ENCODE measurements at regions not wholly inside any gene's neighbourhood (a gene's known extent, or its start where the extent isn't known, plus 50 kb on each side); places are given as distances from the start of the nearest gene placed in this dataset.
A peak's percentile ranks its signal among the peaks of the same experiment; 100 is the strongest.

- DNase-seq: peak; percentile 45
Observed at GRCh38 chr4:104795264-104795939, 300.7 kb upstream of the CXXC4 start.

GRCh38 chr4:104811727-104812126 lies 317.0 kb upstream of the CXXC4 start:
- DNase-seq: no peak

- no peak for DNase-seq
Observed at GRCh38 chr4:104815665-104816064, 321.0 kb upstream of the CXXC4 start.

- DNase-seq: no peak
Observed at GRCh38 chr4:104818579-104818978, 323.9 kb upstream of the CXXC4 start.

- no peak for DNase-seq
Observed at GRCh38 chr4:104826171-104826570, 320.5 kb upstream of the TET2 start.

- DNase-seq: no peak
Observed at GRCh38 chr4:104829761-104830160, 316.9 kb upstream of the TET2 start.

GRCh38 chr4:104848597-104849225 lies 298.0 kb upstream of the TET2 start:
- DNase-seq: no peak

- peak; percentile 20 for DNase-seq
Observed at GRCh38 chr4:104859601-104860237, 287.0 kb upstream of the TET2 start.

- DNase-seq: peak; percentile 86
Observed at GRCh38 chr4:104860238-104861123, 286.2 kb upstream of the TET2 start.

- no peak for DNase-seq
Observed at GRCh38 chr4:104866809-104867208, 279.9 kb upstream of the TET2 start.

- no peak for DNase-seq
Observed at GRCh38 chr4:104868533-104868932, 278.1 kb upstream of the TET2 start.

GRCh38 chr4:104868958-104869357 lies 277.7 kb upstream of the TET2 start:
- DNase-seq: no peak

- no peak for DNase-seq
Observed at GRCh38 chr4:104869831-104870230, 276.8 kb upstream of the TET2 start.

GRCh38 chr4:104870495-104871233 lies 276.0 kb upstream of the TET2 start:
- no peak for DNase-seq

- DNase-seq: no peak
Observed at GRCh38 chr4:104878936-104879335, 267.7 kb upstream of the TET2 start.

GRCh38 chr4:104879367-104879766 lies 267.3 kb upstream of the TET2 start:
- DNase-seq: no peak

- no peak for DNase-seq
Observed at GRCh38 chr4:104879854-104880253, 266.8 kb upstream of the TET2 start.

GRCh38 chr4:104881136-104881886 lies 265.4 kb upstream of the TET2 start:
- DNase-seq: no peak

GRCh38 chr4:104890598-104891275 lies 255.9 kb upstream of the TET2 start:
- no peak for DNase-seq

GRCh38 chr4:104896660-104897645 lies 249.7 kb upstream of the TET2 start:
- peak; percentile 66 for DNase-seq

All from NCI-H1092 treated with DMSO at 0.1 percent for 48 hours (cell line).